ENCODE measurements at regions not wholly inside any gene's neighbourhood (a gene's known extent, or its start where the extent isn't known, plus 50 kb on each side); places are given as distances from the start of the nearest gene placed in this dataset.

DNA sequence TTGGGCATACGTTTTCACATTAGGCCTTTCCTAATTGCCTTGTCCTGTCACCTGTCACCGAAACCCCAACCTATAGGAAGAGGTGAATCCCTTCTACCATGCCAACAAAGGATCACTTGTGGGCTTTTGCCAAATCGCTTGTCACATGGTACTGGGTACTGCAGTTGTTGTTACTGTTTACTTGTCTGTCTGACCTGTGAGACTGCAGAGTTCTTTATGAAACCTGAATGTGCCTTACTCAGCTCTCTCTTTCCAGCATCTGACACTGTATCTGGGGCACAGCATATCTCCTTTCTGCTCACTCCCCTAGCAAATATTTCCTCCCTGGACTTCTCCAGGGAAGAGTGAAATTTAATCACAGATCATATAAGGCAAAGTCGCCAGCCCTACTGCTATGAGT lies 1272.4 kb downstream of the CDH8 start:
- no peak overlapping the region for H3K27ac ChIP-seq
- H3K36me3 ChIP-seq, result no peaks in the 10 kb centered on the region
- DNase-seq, result no peak
- H3K4me3 ChIP-seq (ENCODE audit: low read depth, low read length), result no peak overlapping the region
- TF ChIP-seq, protein P1, sequence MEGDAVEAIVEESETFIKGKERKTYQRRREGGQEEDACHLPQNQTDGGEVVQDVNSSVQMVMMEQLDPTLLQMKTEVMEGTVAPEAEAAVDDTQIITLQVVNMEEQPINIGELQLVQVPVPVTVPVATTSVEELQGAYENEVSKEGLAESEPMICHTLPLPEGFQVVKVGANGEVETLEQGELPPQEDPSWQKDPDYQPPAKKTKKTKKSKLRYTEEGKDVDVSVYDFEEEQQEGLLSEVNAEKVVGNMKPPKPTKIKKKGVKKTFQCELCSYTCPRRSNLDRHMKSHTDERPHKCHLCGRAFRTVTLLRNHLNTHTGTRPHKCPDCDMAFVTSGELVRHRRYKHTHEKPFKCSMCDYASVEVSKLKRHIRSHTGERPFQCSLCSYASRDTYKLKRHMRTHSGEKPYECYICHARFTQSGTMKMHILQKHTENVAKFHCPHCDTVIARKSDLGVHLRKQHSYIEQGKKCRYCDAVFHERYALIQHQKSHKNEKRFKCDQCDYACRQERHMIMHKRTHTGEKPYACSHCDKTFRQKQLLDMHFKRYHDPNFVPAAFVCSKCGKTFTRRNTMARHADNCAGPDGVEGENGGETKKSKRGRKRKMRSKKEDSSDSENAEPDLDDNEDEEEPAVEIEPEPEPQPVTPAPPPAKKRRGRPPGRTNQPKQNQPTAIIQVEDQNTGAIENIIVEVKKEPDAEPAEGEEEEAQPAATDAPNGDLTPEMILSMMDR (IDR thresholded peaks at IDR 0.05; ENCODE audit: low read depth, low read length), result no peak
- no peaks in the 10 kb centered on the region for H3K9me3 ChIP-seq (ENCODE audit: severe bottlenecking)
- H3K27me3 ChIP-seq (ENCODE audit: insufficient read depth, low read depth, severe bottlenecking), result no peaks in the 10 kb centered on the region

DNA sequence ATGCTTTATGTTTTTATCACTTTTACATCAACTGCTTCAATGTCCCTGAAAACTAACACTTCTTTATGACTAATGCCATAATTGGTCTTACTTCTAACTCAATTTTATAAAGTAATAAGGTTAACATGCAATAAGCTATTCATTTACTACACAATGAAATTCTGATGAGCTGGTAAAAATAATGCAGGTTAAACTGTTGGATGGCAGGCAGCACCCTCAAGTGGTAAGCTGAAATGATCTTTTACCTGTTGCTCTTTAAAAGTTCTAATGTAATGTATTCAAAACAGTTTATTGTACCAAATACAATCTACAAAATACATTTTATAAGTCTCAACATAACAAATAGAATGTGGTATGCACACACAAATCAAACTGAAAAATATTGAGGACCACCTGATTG lies 1280.3 kb downstream of the CDH8 start:
- TF ChIP-seq, protein P1 (IDR thresholded peaks at IDR 0.05; ENCODE audit: low read depth, low read length), result 0 out of 2 replicates have a peak, but pooled peaks have one; percentile 5
- H3K36me3 ChIP-seq, result no peaks in the 10 kb centered on the region
- DNase-seq, result no peak
- no peaks in the 10 kb centered on the region for H3K9me3 ChIP-seq (ENCODE audit: severe bottlenecking)
- no peak overlapping the region for H3K27ac ChIP-seq
- H3K27me3 ChIP-seq (ENCODE audit: insufficient read depth, low read depth, severe bottlenecking), result peaks cover 10% of the 10 kb centered on the region
- H3K4me3 ChIP-seq (ENCODE audit: low read depth, low read length), result no peak overlapping the region

DNA sequence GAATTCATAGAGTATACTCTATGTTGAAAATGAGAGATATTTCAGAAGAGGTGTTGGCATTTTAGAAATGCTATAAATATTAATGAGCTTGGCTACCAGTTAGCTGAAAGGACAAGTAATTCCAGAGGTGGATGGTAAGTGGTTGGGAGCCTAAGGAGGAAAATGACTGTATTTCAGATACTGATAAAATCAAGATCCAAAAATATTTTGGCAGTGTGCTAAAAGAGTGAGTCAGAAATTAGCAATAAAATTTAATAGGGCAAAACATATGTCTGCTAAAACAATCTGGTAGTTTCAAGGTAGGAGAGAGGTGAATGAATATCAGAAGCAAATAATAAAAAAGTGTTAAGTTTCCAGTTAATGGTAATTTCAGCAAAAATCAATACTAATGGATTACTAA lies 1287.9 kb downstream of the CDH8 start:
- no peak overlapping the region for H3K4me3 ChIP-seq (ENCODE audit: low read depth, low read length)
- no peak for DNase-seq
- H3K27me3 ChIP-seq (ENCODE audit: insufficient read depth, low read depth, severe bottlenecking), result peaks cover 10% of the 10 kb centered on the region
- H3K36me3 ChIP-seq, result no peaks in the 10 kb centered on the region
- H3K9me3 ChIP-seq (ENCODE audit: severe bottlenecking), result no peaks in the 10 kb centered on the region
- H3K27ac ChIP-seq, result no peak overlapping the region
- TF ChIP-seq, protein P1 (IDR thresholded peaks at IDR 0.05; ENCODE audit: low read depth, low read length), result no peak

DNA sequence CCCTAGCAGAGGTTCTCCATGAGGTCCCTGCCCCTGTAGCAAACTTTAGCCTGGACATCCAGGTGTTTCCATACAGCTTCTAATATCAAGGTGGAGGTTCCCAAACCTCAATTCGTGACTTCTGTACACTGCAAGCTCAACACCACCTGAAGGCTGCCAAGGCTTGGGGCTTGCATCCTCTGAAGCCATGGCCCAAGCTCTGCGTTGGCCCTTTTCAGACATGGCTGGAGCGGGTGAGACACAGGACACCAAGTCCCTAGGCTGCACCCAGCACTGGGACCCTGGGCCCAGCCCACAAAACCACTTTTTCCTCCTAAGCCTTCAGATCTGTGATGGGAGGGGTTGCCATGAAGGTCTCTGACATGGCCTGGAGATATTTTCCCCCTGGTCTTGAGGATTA lies 1292.0 kb downstream of the CDH8 start:
- H3K27ac ChIP-seq, result no peak overlapping the region
- peaks cover 6% of the 10 kb centered on the region for H3K27me3 ChIP-seq (ENCODE audit: insufficient read depth, low read depth, severe bottlenecking)
- H3K9me3 ChIP-seq (ENCODE audit: severe bottlenecking), result no peaks in the 10 kb centered on the region
- no peaks in the 10 kb centered on the region for H3K36me3 ChIP-seq
- H3K4me3 ChIP-seq (ENCODE audit: low read depth, low read length), result no peak overlapping the region
- TF ChIP-seq, protein P1 (IDR thresholded peaks at IDR 0.05; ENCODE audit: low read depth, low read length), result no peak
- DNase-seq, result no peak

DNA sequence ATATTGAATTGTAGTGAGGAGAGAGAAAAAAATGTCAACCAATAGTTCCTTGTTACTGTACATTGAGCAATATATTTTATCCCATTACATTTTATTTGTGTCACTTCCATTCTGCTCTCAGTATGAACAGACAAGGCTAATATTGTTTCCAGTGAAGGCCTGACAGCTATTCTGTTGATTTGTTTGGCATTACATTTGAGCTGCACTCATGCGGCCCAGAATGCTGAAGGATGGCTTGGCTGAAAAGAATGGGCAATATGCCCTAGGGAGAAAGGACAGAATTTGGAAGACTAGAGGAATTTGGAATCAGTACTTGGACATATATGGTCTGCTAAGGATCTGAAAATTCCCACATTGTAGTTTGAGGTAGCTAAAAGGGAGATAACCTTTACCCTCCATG lies 1294.4 kb downstream of the CDH8 start:
- H3K9me3 ChIP-seq (ENCODE audit: severe bottlenecking), result no peaks in the 10 kb centered on the region
- DNase-seq, result no peak

More for the DNA sequence above, 1294.4 kb downstream of the CDH8 start:
- Histone ChIP-seq H3K27ac (no peak overlapping the region), H3K36me3 (no peaks in the 10 kb centered on the region), H3K4me3 (ENCODE audit: low read depth, low read length) (no peak overlapping the region), H3K27me3 (ENCODE audit: insufficient read depth, low read depth, severe bottlenecking) (peaks cover 3% of the 10 kb centered on the region)
- TF ChIP-seq, protein P1 (IDR thresholded peaks at IDR 0.05; ENCODE audit: low read depth, low read length), result no peak

All from WERI-Rb-1 (cell line).